ENCODE measurements at regions not wholly inside any gene's neighbourhood (a gene's known extent, or its start where the extent isn't known, plus 50 kb on each side); places are given as distances from the start of the nearest gene placed in this dataset.

DNA sequence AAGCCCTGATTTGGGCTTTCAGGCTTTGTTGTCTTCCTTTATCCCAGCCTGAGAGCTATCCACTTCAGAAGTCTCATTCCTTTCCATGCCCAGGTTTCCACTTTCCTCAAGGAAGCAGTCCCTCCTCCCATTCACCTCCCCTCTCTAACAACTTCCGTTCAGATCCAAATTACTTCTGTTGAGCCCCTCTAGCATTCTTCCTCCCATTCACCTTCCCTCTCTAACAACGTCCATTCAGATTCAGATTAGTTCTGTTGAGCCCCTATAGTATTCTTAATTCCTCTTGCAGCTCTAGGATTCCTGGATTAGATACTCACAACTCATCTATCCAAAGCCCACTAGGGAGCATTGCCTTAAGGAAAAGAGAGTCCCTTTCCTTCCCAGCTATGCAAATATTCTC lies 216.8 kb downstream of the RAD51AP2 start:
- no peaks in the 10 kb centered on the region for H3K9me3 ChIP-seq (ENCODE audit: control insufficient read depth, insufficient read depth, low read depth, low read length)
- CTCF ChIA-PET = no interaction called here
- POLR2A ChIA-PET = no interaction called here
- no peaks in the 10 kb centered on the region for H3K36me3 ChIP-seq (ENCODE audit: control insufficient read depth, insufficient read depth, low read length)
- intact Hi-C loops (cut with micrococcal nuclease; ENCODE audit: unreplicated experiment) = no loop called here
- no peaks in the 10 kb centered on the region for H3K4me1 ChIP-seq (ENCODE audit: control insufficient read depth, insufficient read depth, low read length)
- DNase-seq (ENCODE audit: low read depth, low spot score) (no peak), ATAC-seq (no peak)
- no peak overlapping the region for H3K27ac ChIP-seq (ENCODE audit: low read length)
- in situ Hi-C loops (cut with HindIII; ENCODE audit: low pct_unique_long_range_greater_than_20kb, low sequenced_read_pairs) = no loop called here
- no peak overlapping the region for H3K4me3 ChIP-seq (ENCODE audit: low read depth in 2 of 2, low read length in 2 of 2)
- H3K27me3 ChIP-seq (ENCODE audit: control insufficient read depth, insufficient read depth, low read length) = no peaks in the 10 kb centered on the region
- TF ChIP-seq, protein P1, sequence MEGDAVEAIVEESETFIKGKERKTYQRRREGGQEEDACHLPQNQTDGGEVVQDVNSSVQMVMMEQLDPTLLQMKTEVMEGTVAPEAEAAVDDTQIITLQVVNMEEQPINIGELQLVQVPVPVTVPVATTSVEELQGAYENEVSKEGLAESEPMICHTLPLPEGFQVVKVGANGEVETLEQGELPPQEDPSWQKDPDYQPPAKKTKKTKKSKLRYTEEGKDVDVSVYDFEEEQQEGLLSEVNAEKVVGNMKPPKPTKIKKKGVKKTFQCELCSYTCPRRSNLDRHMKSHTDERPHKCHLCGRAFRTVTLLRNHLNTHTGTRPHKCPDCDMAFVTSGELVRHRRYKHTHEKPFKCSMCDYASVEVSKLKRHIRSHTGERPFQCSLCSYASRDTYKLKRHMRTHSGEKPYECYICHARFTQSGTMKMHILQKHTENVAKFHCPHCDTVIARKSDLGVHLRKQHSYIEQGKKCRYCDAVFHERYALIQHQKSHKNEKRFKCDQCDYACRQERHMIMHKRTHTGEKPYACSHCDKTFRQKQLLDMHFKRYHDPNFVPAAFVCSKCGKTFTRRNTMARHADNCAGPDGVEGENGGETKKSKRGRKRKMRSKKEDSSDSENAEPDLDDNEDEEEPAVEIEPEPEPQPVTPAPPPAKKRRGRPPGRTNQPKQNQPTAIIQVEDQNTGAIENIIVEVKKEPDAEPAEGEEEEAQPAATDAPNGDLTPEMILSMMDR (IDR thresholded peaks at IDR 0.05) = no peak
- TF ChIP-seq, protein P2, sequence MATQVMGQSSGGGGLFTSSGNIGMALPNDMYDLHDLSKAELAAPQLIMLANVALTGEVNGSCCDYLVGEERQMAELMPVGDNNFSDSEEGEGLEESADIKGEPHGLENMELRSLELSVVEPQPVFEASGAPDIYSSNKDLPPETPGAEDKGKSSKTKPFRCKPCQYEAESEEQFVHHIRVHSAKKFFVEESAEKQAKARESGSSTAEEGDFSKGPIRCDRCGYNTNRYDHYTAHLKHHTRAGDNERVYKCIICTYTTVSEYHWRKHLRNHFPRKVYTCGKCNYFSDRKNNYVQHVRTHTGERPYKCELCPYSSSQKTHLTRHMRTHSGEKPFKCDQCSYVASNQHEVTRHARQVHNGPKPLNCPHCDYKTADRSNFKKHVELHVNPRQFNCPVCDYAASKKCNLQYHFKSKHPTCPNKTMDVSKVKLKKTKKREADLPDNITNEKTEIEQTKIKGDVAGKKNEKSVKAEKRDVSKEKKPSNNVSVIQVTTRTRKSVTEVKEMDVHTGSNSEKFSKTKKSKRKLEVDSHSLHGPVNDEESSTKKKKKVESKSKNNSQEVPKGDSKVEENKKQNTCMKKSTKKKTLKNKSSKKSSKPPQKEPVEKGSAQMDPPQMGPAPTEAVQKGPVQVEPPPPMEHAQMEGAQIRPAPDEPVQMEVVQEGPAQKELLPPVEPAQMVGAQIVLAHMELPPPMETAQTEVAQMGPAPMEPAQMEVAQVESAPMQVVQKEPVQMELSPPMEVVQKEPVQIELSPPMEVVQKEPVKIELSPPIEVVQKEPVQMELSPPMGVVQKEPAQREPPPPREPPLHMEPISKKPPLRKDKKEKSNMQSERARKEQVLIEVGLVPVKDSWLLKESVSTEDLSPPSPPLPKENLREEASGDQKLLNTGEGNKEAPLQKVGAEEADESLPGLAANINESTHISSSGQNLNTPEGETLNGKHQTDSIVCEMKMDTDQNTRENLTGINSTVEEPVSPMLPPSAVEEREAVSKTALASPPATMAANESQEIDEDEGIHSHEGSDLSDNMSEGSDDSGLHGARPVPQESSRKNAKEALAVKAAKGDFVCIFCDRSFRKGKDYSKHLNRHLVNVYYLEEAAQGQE (IDR thresholded peaks at IDR 0.05; ENCODE audit: insufficient read depth in 1 of 2, low read depth in 2 of 2, low read length in 1 of 2) = no peak
- TF ChIP-seq SIN3A (IDR thresholded peaks at IDR 0.05; ENCODE audit: borderline replicate concordance, insufficient read depth, low read depth, low read length) (no peak), POLR2AphosphoS5 (IDR thresholded peaks at IDR 0.05; ENCODE audit: low read depth, low read length) (no peak), TCF7L2 (IDR thresholded peaks at IDR 0.05; ENCODE audit: low read depth, low read length) (no peak)
- BruUV-seq (replicated peaks) = no TSS peak

DNA sequence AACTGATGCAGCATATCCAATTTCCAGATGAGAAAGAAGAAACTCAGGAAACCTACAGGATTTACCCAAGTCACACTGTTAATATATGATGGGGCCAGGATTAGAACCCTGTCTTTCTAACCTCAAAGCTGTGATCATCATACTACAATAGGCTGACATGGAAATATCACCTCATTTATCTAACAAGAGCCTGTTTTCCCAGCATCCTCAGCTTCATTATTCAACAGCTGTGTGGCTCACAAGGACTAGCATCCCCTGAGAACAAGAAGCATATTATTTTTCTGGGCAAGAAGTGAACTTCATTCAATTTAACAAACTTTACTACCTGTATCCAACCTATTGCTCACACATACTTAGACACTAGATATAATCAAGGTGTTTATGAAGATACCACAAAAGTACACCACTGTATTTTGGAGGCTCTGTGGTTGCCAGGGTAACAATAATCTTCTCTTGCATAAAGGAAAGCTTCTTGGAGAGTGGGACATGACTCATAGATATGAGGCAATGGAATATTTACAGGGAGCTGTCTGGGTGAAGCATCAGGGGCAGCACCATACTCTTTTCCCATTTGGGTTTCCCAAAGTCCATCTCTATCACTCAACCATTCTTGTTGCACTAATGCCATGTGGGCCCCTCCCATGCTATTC lies 218.2 kb downstream of the RAD51AP2 start:
- DNase-seq (ENCODE audit: low read depth, low spot score) = no peak
- CTCF ChIA-PET = no interaction called here
- intact Hi-C loops (cut with micrococcal nuclease; ENCODE audit: unreplicated experiment) = no loop called here

More for the DNA sequence above, 218.2 kb downstream of the RAD51AP2 start:
- Histone ChIP-seq H3K4me3 (ENCODE audit: low read depth in 2 of 2, low read length in 2 of 2) (no peak overlapping the region), H3K36me3 (ENCODE audit: control insufficient read depth, insufficient read depth, low read length) (no peaks in the 10 kb centered on the region), H3K27me3 (ENCODE audit: control insufficient read depth, insufficient read depth, low read length) (no peaks in the 10 kb centered on the region), H3K27ac (ENCODE audit: low read length) (no peak overlapping the region), H3K9me3 (ENCODE audit: control insufficient read depth, insufficient read depth, low read depth, low read length) (no peaks in the 10 kb centered on the region), H3K4me1 (ENCODE audit: control insufficient read depth, insufficient read depth, low read length) (no peaks in the 10 kb centered on the region)
- POLR2A ChIA-PET = no interaction called here
- BruUV-seq (replicated peaks) = no TSS peak
- in situ Hi-C loops (cut with HindIII; ENCODE audit: low pct_unique_long_range_greater_than_20kb, low sequenced_read_pairs) = no loop called here
- ATAC-seq = no peak
- TF ChIP-seq, protein P1 (IDR thresholded peaks at IDR 0.05) = no peak
- TF ChIP-seq POLR2AphosphoS5 (IDR thresholded peaks at IDR 0.05; ENCODE audit: low read depth, low read length) (no peak), TCF7L2 (IDR thresholded peaks at IDR 0.05; ENCODE audit: low read depth, low read length) (no peak), SIN3A (IDR thresholded peaks at IDR 0.05; ENCODE audit: borderline replicate concordance, insufficient read depth, low read depth, low read length) (no peak)
- TF ChIP-seq, protein P2 (IDR thresholded peaks at IDR 0.05; ENCODE audit: insufficient read depth in 1 of 2, low read depth in 2 of 2, low read length in 1 of 2) = no peak

Measured in Panc1 (cell line).